ENCODE measurements at regions not wholly inside any gene's neighbourhood (a gene's known extent, or its start where the extent isn't known, plus 50 kb on each side); places are given as distances from the start of the nearest gene placed in this dataset.

GRCh38 chr4:100833906-100834305 is 316.1 kb upstream of the EMCN start:
- no peak for ATAC-seq
- H3K4me1 Mint-ChIP-seq = peaks cover 23% of the 10 kb centered on the region
- H3K9me3 Mint-ChIP-seq = peaks cover 28% of the 10 kb centered on the region
- CTCF ChIA-PET = no interaction called here
- no peak overlapping the region for H3K4me3 Mint-ChIP-seq
- no peak for DNase-seq (ENCODE audit: low spot score)
- peaks cover 13% of the 10 kb centered on the region for H3K36me3 Mint-ChIP-seq
- no peaks in the 10 kb centered on the region for H3K27me3 Mint-ChIP-seq (ENCODE audit: low read depth)
- POLR2A ChIA-PET = no interaction called here
- TF ChIP-seq ZNF121 (CRISPR knock-in tag; IDR thresholded peaks at IDR 0.05) = no peak
- TF ChIP-seq NFYB (CRISPR knock-in tag; conservative IDR thresholded peaks at IDR 0.05; ENCODE audit: low read depth) = no peak
- no peak for TF ChIP-seq NR3C1 (CRISPR knock-in tag; conservative IDR thresholded peaks at IDR 0.05; ENCODE audit: low read depth)
- TF ChIP-seq ZNF263 (CRISPR knock-in tag; IDR thresholded peaks at IDR 0.05; ENCODE audit: low read depth) = no peak
- TF ChIP-seq FOXK1 (CRISPR knock-in tag; IDR thresholded peaks at IDR 0.05) = no peak
- H3K27ac Mint-ChIP-seq = no peak overlapping the region

GRCh38 chr4:100828986-100829685 is 311.3 kb upstream of the EMCN start:
- H3K27ac Mint-ChIP-seq = no peak overlapping the region
- peaks cover 2% of the 10 kb centered on the region for H3K4me1 Mint-ChIP-seq
- H3K27me3 Mint-ChIP-seq (ENCODE audit: low read depth) = no peaks in the 10 kb centered on the region
- H3K36me3 Mint-ChIP-seq = peaks cover 17% of the 10 kb centered on the region
- no peak overlapping the region for H3K4me3 Mint-ChIP-seq
- CTCF ChIA-PET = no interaction called here
- ATAC-seq (no peak), DNase-seq (ENCODE audit: low spot score) (no peak)
- peaks cover 26% of the 10 kb centered on the region for H3K9me3 Mint-ChIP-seq
- POLR2A ChIA-PET = no interaction called here
- TF ChIP-seq RORB (CRISPR knock-in tag; IDR thresholded peaks at IDR 0.05) (no peak), KAT7 (CRISPR knock-in tag; IDR thresholded peaks at IDR 0.05; ENCODE audit: borderline replicate concordance) (no peak), NR3C1 (CRISPR knock-in tag; conservative IDR thresholded peaks at IDR 0.05; ENCODE audit: low read depth) (no peak), ZNF423 (CRISPR knock-in tag; IDR thresholded peaks at IDR 0.05) (no peak), HMGA2 (CRISPR knock-in tag; IDR thresholded peaks at IDR 0.05) (no peak), NFATC4 (CRISPR knock-in tag; IDR thresholded peaks at IDR 0.05) (no peak), MAX (CRISPR knock-in tag; IDR thresholded peaks at IDR 0.05) (no peak), GABPB1 (CRISPR knock-in tag; IDR thresholded peaks at IDR 0.05) (no peak), ATF1 (CRISPR knock-in tag; IDR thresholded peaks at IDR 0.05) (no peak), NR2C2 (CRISPR knock-in tag; IDR thresholded peaks at IDR 0.05) (no peak), SP1 (CRISPR knock-in tag; conservative IDR thresholded peaks at IDR 0.05) (no peak), PRRX2 (CRISPR knock-in tag; IDR thresholded peaks at IDR 0.05) (no peak), PREB (CRISPR knock-in tag; IDR thresholded peaks at IDR 0.05; ENCODE audit: borderline replicate concordance) (no peak), ZBTB21 (CRISPR knock-in tag; IDR thresholded peaks at IDR 0.05; ENCODE audit: borderline replicate concordance) (no peak), PRDM15 (CRISPR knock-in tag; IDR thresholded peaks at IDR 0.05) (no peak)

- CTCF ChIA-PET = no interaction called here
- Mint-ChIP-seq H3K4me1 (peaks cover 9% of the 10 kb centered on the region), H3K9me3 (peaks cover 26% of the 10 kb centered on the region), H3K36me3 (peaks cover 17% of the 10 kb centered on the region), H3K27ac (no peak overlapping the region), H3K27me3 (ENCODE audit: low read depth) (no peaks in the 10 kb centered on the region), H3K4me3 (no peak overlapping the region)
- POLR2A ChIA-PET = no interaction called here
- ATAC-seq = no peak
- no peak for DNase-seq (ENCODE audit: low spot score)
- no peak for TF ChIP-seq ZNF671 (CRISPR knock-in tag; IDR thresholded peaks at IDR 0.05)
- TF ChIP-seq GTF2I (CRISPR knock-in tag; conservative IDR thresholded peaks at IDR 0.05) = no peak
- no peak for TF ChIP-seq ZNF423 (CRISPR knock-in tag; IDR thresholded peaks at IDR 0.05)
- TF ChIP-seq ESRRA (CRISPR knock-in tag; IDR thresholded peaks at IDR 0.05; ENCODE audit: borderline replicate concordance) = no peak
- TF ChIP-seq JAZF1 (CRISPR knock-in tag; IDR thresholded peaks at IDR 0.05) = no peak
- no peak for TF ChIP-seq PRDM15 (CRISPR knock-in tag; IDR thresholded peaks at IDR 0.05)
- TF ChIP-seq SOX15 (CRISPR knock-in tag; IDR thresholded peaks at IDR 0.05) = no peak
Observed at GRCh38 chr4:100828364-100828763, 310.5 kb upstream of the EMCN start.
